Fibroblast of lung (primary cell): ENCODE measurements at regions not wholly inside any gene's neighbourhood (a gene's known extent, or its start where the extent isn't known, plus 50 kb on each side); places are given as distances from the start of the nearest gene placed in this dataset.

Experiments
- DNase-seq, 2 donors: peaks; one replicate each; pipeline versions ENCODE4 v3.0.0 to v3.0.0-alpha.2; 2010; ENCODE audit warnings: low read depth in 2 of 2
- H2AFZ ChIP-seq: 2 replicates; pipeline ENCODE4 v1.5.1; 2012; ENCODE audit warnings: low read length, control low read depth, inconsistent platforms
- H3K27ac ChIP-seq: 2 replicates; pipeline ENCODE4 v1.5.1; 2011; ENCODE audit warnings: low read length, control low read depth; ENCODE audit not compliant: insufficient read depth
- H3K27me3 ChIP-seq: 2 replicates; pipeline ENCODE4 v1.5.1; 2011; ENCODE audit warnings: mild to moderate bottlenecking, low read length; ENCODE audit not compliant: control insufficient read depth, insufficient read depth
- H3K36me3 ChIP-seq: 2 replicates; pipeline ENCODE4 v1.5.1; 2011; ENCODE audit warnings: low read length; ENCODE audit not compliant: control insufficient read depth, insufficient read depth
- H3K4me1 ChIP-seq: 2 replicates; pipeline ENCODE4 v1.5.1; 2011; ENCODE audit warnings: low read length; ENCODE audit not compliant: control insufficient read depth, insufficient read depth; ENCODE audit errors: extremely low read depth
- H3K4me2 ChIP-seq: 2 replicates; pipeline ENCODE4 v1.5.1; 2011; ENCODE audit warnings: low read length, control low read depth; ENCODE audit not compliant: insufficient read depth; ENCODE audit errors: extremely low read depth
- H3K4me3 ChIP-seq, 4 experiments: fragments of 200-600 bp in 1 of 4; sonication (generic) in 1 of 4; replicated peaks in 1 of 4; 2 replicates each; pipeline ENCODE4 v1.5.1; 2011 to 2016; ENCODE audit warnings: low read length in 4 of 4, low read depth in 3 of 4, mild to moderate bottlenecking in 3 of 4, control low read depth in 2 of 4, inconsistent platforms in 1 of 4, mixed read lengths in 1 of 4; ENCODE audit not compliant: insufficient read depth in 1 of 4; ENCODE audit errors: control extremely low read depth in 1 of 4
- H3K79me2 ChIP-seq: 2 replicates; pipeline ENCODE4 v1.5.1; 2012; ENCODE audit warnings: mild to moderate bottlenecking, low read length, inconsistent platforms; ENCODE audit not compliant: control insufficient read depth, insufficient read depth
- H3K9ac ChIP-seq: 2 replicates; pipeline ENCODE4 v1.5.1; 2011; ENCODE audit warnings: mild to moderate bottlenecking, low read length, control low read depth; ENCODE audit not compliant: insufficient read depth
- H3K9me3 ChIP-seq: 2 replicates; pipeline ENCODE4 v1.5.1; 2012; ENCODE audit warnings: low read depth, low read length; ENCODE audit not compliant: control insufficient read depth, insufficient read depth
- H4K20me1 ChIP-seq: 2 replicates; pipeline ENCODE4 v1.5.1; 2011; ENCODE audit warnings: low read length; ENCODE audit not compliant: control insufficient read depth, insufficient read depth; ENCODE audit errors: extremely low read depth
- EZH2 ChIP-seq: IDR thresholded peaks from 2 replicates; pipeline ENCODE4 v1.5.1; 2012; ENCODE audit warnings: low read length, control low read depth, mild to moderate bottlenecking; ENCODE audit errors: missing control alignments
- TF ChIP-seq, protein P1 (sequence below), 2 donors: IDR thresholded peaks in 1 of 2; conservative IDR thresholded peaks in 1 of 2; 1 replicate in 1 of 2; 2 replicates in 1 of 2; pipeline ENCODE4 v1.5.1; 2011 to 2012; ENCODE audit warnings: low read length in 2 of 2, control low read depth in 1 of 2, inconsistent platforms in 1 of 2, low read depth in 1 of 2, mild to moderate bottlenecking in 1 of 2

DNA sequence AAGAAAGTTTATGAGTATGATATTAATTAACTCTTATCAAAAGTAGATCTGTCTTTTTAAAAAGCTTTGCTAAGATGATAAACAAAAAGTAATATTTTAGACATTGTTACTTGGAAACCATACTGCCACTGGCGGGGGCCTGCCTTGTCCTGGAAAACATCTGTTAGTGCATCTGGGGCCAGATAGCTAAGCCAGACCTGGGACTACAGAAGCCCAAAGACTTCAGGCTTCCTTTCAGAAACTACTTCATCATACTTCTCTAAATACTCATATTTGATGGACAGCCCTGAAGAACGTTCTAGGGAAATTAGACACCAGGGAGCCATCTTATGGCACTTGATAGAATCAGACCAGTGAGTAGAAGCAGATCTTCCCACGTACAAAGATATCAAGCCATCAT lies 795.4 kb upstream of the SEMA6D start:
- Histone ChIP-seq H3K9ac (no peak overlapping the region), H2AFZ (no peak overlapping the region), H3K27me3 (no peaks in the 10 kb centered on the region), H4K20me1 (no peaks in the 10 kb centered on the region), H3K4me1 (no peaks in the 10 kb centered on the region), H3K9me3 (no peaks in the 10 kb centered on the region), H3K79me2 (no peaks in the 10 kb centered on the region), H3K4me3 (no peak overlapping the region), H3K4me2 (no peak overlapping the region), H3K36me3 (no peaks in the 10 kb centered on the region), H3K27ac (no peak overlapping the region)
- TF ChIP-seq, protein P1, sequence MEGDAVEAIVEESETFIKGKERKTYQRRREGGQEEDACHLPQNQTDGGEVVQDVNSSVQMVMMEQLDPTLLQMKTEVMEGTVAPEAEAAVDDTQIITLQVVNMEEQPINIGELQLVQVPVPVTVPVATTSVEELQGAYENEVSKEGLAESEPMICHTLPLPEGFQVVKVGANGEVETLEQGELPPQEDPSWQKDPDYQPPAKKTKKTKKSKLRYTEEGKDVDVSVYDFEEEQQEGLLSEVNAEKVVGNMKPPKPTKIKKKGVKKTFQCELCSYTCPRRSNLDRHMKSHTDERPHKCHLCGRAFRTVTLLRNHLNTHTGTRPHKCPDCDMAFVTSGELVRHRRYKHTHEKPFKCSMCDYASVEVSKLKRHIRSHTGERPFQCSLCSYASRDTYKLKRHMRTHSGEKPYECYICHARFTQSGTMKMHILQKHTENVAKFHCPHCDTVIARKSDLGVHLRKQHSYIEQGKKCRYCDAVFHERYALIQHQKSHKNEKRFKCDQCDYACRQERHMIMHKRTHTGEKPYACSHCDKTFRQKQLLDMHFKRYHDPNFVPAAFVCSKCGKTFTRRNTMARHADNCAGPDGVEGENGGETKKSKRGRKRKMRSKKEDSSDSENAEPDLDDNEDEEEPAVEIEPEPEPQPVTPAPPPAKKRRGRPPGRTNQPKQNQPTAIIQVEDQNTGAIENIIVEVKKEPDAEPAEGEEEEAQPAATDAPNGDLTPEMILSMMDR (conservative IDR thresholded peaks at IDR 0.05 in 1 of 2, IDR thresholded peaks at IDR 0.05 in 1 of 2; ENCODE audit: low read depth in 1 of 2, low read length in 2 of 2) = no peak
- TF ChIP-seq EZH2 = no peak
- DNase-seq = no peak

DNA sequence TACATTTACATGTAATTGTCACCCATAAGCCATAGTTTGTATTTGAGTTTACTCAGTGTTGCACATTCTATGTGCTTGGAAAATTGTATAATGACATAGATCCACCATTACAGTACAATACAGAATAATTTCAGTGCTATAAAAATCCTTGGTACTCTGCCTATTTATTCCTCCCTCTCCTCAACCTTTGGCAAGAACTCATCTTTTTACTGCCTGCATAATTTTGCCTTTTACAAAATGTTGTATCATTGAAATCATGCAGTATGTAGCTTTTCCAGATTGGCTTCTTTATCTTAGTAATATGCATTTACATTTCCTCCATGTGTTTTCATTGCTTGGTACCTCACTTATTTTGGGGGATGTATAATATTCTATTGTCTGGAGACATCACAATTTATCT lies 786.9 kb upstream of the SEMA6D start:
- TF ChIP-seq, protein P1 (conservative IDR thresholded peaks at IDR 0.05 in 1 of 2, IDR thresholded peaks at IDR 0.05 in 1 of 2; ENCODE audit: low read depth in 1 of 2, low read length in 2 of 2) = no peak
- no peak for TF ChIP-seq EZH2
- Histone ChIP-seq H3K4me2 (no peak overlapping the region), H3K36me3 (no peaks in the 10 kb centered on the region), H3K4me3 (no peak overlapping the region), H2AFZ (no peak overlapping the region), H3K9ac (no peak overlapping the region), H3K4me1 (no peaks in the 10 kb centered on the region), H3K79me2 (no peaks in the 10 kb centered on the region), H3K9me3 (no peaks in the 10 kb centered on the region), H3K27ac (no peak overlapping the region), H3K27me3 (no peaks in the 10 kb centered on the region), H4K20me1 (no peaks in the 10 kb centered on the region)
- DNase-seq = no peak

DNA sequence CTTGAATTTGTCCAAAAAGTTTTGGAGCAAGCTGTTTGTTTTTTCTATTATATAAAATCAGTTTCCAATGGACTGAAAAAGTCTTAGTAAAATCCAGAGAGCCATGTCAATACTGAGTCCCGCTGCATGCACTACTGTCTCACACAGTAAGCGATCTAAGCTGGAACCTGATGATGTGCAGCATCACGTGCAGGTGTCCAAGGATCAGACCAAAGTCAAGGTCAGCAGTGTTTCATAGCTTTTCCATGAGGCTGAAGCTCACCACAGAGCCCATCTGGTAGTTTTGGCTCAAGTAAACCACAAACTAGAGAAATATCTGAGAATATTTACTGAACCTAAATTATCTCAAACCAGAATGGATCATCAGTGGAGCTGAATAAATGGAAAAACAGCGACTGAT lies 784.0 kb upstream of the SEMA6D start:
- TF ChIP-seq EZH2 = no peak
- TF ChIP-seq, protein P1 (conservative IDR thresholded peaks at IDR 0.05 in 1 of 2, IDR thresholded peaks at IDR 0.05 in 1 of 2; ENCODE audit: low read depth in 1 of 2, low read length in 2 of 2) = no peak
- H4K20me1 ChIP-seq = no peaks in the 10 kb centered on the region
- no peaks in the 10 kb centered on the region for H3K79me2 ChIP-seq
- no peak overlapping the region for H3K4me2 ChIP-seq
- H2AFZ ChIP-seq = no peak overlapping the region
- no peaks in the 10 kb centered on the region for H3K36me3 ChIP-seq
- H3K9me3 ChIP-seq = no peaks in the 10 kb centered on the region
- H3K27me3 ChIP-seq = no peaks in the 10 kb centered on the region
- no peak overlapping the region for H3K27ac ChIP-seq
- no peak overlapping the region for H3K4me3 ChIP-seq
- H3K9ac ChIP-seq = no peak overlapping the region
- DNase-seq = no peak
- H3K4me1 ChIP-seq = no peaks in the 10 kb centered on the region
